ENCODE measurements at regions not wholly inside any gene's neighbourhood (a gene's known extent, or its start where the extent isn't known, plus 50 kb on each side); places are given as distances from the start of the nearest gene placed in this dataset.
A peak's percentile ranks its signal among the peaks of the same experiment; 100 is the strongest.

GRCh38 chr18:21162786-21163185 lies 51.2 kb upstream of the ROCK1 start:
- DNase-seq: no peak

GRCh38 chr18:21163647-21164547 lies 52.3 kb upstream of the ROCK1 start:
- peak; percentile 33 to 73 (median 55) for DNase-seq

- no peak for DNase-seq
Observed at GRCh38 chr18:21164548-21165095, 53.0 kb upstream of the ROCK1 start.

GRCh38 chr18:21167641-21168377 lies 56.2 kb upstream of the ROCK1 start:
- DNase-seq: no peak

GRCh38 chr18:21168880-21169279 lies 57.3 kb upstream of the ROCK1 start:
- DNase-seq: no peak

- no peak for DNase-seq
Observed at GRCh38 chr18:21177822-21178221, 64.2 kb upstream of the GREB1L start.

GRCh38 chr18:21179590-21180220 lies 62.3 kb upstream of the GREB1L start:
- peak; percentile 56 to 76 (median 68) for DNase-seq

GRCh38 chr18:21180588-21180987 lies 61.4 kb upstream of the GREB1L start:
- no peak for DNase-seq

GRCh38 chr18:21181766-21182165 lies 60.3 kb upstream of the GREB1L start:
- DNase-seq: no peak

- DNase-seq: no peak
Observed at GRCh38 chr18:21183670-21184069, 58.4 kb upstream of the GREB1L start.

- DNase-seq: no peak
Observed at GRCh38 chr18:21184396-21184996, 57.5 kb upstream of the GREB1L start.

GRCh38 chr18:21187886-21188285 lies 54.1 kb upstream of the GREB1L start:
- DNase-seq: no peak

- peak in 2 of 3 donors; percentile 18 to 44 for DNase-seq
Observed at GRCh38 chr18:21191596-21192307, 50.3 kb upstream of the GREB1L start.
